ENCODE measurements at regions not wholly inside any gene's neighbourhood (a gene's known extent, or its start where the extent isn't known, plus 50 kb on each side); places are given as distances from the start of the nearest gene placed in this dataset.
"Not testable (repeated sequence)": the region's sequence is repeated elsewhere in the genome, so short reads cannot be mapped to it uniquely, and the experiment has no call there.

- not testable (repeated sequence) for DNase-seq
These were observed 50.2 kb upstream of the RASA1 start for GRCh38 chr5:87217480-87217879.
